ENCODE measurements at regions not wholly inside any gene's neighbourhood (a gene's known extent, or its start where the extent isn't known, plus 50 kb on each side); places are given as distances from the start of the nearest gene placed in this dataset.

DNA sequence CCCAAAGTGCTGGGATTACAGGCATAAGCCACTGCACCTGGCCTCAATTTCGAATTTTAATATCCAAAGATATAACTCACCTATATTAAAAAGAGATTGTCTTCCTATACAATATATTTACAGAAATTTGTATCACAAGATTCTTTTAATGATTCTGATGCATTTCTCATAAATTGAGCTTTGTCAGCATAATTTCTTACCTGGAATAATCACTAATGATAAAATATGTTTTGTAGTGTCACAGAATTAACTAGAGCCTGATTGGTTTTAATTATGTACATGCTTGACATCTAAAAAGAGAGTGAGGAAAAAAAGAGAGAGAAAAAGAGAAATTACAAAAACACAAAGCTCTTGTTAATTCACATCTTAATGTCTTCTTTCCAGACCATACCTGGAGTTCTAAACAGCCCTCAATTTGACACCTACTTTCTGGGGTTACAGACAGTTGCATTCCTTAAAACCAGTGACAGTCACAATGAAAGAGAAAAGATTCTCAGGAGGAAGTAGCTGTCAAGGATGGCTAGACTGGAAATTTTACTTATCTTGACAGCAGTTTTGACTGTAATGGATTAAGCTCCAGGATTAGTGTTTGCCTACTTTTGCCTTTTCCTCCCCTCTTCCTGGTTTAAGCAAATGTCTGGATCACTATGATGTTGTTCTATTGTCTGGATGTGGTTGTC, 214.4 kb downstream of the SPRY2 start:
- DNase-seq (ENCODE audit: low read depth) = no peak

DNA sequence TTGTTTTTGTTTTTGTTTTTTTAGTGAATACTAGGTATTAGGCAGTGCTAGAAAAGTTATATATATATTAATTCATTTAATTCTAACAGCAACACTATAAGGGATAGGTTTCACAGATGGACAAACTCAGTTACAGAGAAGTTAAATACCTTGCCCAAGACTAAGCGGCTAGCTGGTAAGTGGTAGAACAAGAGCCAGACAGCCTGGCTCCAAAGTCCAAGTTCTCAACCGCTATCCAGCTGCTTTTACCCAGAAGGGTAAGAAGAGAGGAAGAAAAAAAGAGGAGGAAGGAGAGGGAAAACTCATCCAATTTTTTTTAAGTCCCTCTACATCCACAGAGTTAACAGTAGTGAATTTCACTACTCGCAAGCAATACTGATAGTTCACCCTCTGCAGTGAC, 217.0 kb downstream of the SPRY2 start:
- DNase-seq (ENCODE audit: low read depth) = no peak

DNA sequence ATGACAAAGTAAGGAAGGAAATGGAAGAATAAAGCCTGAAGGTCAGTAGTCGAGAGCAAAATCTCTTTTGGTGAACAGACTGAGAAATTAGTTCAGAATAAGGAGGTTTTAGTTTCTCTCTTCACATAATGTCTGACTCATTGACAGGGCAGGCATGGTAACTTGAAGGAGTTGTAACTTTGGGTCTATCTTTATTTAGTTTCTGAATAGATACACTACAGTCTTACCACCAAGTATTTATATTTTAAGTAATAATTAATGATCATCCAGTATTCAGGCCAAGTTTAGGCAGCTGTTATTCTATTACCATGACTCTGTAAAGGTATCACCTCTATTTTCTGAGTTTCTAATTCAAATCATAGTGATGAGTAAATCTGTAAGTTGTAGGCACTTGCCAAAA, 219.9 kb downstream of the SPRY2 start:
- DNase-seq (ENCODE audit: low read depth) = no peak

DNA sequence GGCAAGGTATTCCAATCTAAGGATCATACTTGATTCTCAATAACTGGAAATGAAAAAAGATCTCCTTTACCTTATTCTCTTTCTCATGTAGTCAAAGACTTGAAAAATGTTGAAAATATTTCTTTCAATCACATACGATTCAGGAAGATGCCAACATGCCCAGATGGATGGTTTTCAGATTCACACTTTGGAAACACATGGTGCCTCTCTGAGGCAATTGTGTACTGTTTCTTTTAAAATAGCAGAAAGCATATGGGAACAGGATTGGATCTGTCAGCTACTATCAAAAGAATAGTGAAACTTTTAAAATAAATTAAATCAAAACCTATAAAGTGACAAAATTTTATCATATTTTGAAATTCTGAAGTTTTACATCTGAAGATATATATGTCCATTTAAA, 222.4 kb downstream of the SPRY2 start:
- no peak for DNase-seq (ENCODE audit: low read depth)

DNA sequence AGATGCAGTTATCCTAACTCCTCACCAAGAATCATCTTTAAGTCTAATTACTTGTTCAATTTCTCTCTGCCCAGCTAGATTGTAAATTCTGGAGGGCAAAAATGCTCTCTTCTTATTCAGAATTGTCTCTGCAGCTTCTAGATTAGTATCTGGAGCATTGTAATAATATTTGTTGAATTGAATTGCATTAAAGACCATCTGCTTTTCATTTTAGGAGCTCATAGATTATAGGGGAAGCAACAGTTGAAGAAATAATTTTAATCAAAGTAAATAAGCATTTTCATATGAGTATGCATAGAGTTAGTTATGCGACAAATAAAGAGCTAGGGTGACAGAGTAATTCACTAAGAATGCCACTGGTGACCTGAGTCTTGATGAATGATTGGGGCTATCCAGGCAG, 222.8 kb downstream of the SPRY2 start:
- DNase-seq (ENCODE audit: low read depth) = no peak

DNA sequence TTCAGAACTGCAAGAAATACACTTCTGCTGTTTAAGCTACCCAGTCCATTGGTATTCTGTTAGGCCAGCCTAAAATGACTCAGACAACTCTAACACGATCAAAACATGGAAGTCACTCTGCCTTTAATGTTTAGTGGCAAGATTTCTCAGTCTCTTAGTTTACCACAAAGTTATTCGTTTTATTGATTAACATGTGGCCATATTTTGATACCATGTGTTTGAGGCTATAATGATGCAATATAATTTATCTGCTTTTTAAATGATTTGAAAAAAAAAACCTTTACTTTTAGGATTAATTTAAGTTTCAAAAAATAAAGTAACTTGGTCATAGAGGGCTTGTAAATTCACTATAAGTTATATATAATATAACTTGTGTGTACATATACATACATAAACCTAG, 223.4 kb downstream of the SPRY2 start:
- no peak for DNase-seq (ENCODE audit: low read depth)

DNA sequence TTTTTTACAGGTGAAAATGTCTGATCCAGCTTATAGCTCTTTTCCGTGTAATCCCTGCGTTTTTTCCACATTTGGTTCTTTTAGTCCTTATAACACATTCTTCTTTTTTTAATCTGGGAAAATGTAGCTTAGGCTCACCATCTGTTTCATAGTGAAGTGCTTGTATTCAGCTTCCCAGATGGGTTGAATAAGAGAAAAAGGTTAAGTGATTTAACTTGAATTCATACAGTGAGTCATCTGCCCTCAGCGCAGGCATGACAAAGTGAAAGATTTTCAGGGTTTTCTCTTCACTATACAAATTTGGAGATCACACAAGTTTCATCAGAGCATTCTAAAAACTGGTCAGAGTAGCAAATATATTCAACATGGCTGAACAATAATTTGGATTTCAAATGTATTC, 224.8 kb downstream of the SPRY2 start:
- DNase-seq (ENCODE audit: low read depth) = no peak

DNA sequence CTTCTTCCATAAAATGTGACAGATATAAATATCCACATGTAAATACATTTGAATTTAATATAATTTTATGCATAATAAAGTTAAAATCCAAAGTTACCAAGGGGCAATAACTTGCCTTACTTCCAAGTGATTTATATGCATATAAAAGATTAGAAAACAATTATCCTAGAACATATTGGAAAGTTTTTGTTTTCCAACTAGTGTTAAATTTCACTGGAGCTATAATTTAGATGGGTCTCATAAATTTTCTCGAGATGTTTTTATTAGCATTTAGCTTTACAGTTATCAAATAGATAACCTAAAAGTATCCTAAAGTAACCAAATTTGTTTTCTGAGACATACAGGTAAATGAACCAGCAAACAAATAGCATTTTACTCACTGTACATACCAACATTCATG, 225.3 kb downstream of the SPRY2 start:
- no peak for DNase-seq (ENCODE audit: low read depth)

DNA sequence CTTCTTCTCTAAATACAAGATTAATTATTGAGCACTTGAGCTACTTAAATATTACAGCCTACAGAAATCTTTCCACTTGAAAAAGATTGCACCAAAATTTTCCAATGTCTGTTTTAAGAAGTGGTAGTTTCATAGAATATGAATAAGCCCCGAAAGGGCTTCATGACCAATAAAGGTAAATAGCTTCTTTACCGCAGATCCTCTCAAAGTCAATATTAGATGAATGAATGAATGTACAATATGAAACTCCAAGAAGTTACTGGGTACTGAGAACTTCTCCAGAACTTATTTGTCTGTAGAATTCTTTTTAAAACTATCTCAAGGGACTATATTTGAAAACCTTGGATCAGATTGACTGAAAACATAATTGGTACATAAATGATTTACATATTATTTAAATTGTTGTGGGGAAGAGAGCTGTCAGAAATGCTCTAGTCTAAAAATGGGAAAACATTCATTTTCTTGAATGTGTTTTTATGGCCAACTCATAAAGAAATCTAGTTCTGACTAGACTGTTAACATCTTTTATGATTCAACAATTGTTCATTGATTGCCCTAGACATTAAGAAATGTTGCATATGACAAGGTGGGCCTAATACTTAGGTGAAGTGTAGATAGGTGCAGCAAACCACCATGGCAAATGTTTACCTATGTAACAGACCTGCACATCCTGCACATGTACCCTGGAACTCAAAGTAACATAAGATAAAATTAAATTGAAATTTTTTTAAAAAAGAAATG, 227.0 kb downstream of the SPRY2 start:
- DNase-seq (ENCODE audit: low read depth) = no peak

DNA sequence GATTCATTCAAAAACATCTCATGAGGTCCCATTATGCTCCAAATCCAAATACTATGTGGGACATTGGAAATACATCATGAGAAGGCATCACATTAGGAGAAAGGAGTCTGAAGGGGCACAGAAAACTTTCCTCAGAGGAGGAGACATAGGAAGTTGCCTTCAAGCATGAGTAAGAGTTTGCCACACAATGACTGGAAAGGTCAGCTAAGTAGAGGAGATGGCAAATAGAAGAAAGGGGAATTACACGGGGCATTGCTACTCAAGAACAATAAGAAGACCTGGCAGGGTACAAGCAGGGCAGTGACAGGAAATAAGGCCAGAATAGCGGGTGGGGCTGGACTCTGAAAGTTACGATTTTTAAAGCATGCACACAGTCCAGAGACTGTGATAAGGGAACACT, 231.6 kb downstream of the SPRY2 start:
- DNase-seq (ENCODE audit: low read depth) = no peak

DNA sequence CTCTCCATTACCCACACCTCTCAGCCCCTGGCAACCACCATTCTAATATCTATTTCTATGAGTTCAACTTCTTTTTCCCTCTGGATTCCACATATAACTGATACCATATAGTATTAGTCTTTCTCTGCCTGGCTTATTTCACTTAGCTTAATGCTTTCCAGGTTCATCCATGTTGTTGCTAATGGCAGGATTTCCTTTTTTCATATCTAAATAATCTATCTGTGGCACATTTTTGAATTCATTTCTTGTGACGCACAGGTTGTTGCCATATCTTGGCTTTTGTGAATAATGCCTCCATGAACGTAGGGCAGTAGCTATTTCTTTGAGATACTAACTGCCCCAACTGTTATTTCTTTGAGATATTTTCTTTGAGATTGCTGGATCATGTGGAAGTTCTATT, 235.6 kb downstream of the SPRY2 start:
- DNase-seq (ENCODE audit: low read depth) = no peak

DNA sequence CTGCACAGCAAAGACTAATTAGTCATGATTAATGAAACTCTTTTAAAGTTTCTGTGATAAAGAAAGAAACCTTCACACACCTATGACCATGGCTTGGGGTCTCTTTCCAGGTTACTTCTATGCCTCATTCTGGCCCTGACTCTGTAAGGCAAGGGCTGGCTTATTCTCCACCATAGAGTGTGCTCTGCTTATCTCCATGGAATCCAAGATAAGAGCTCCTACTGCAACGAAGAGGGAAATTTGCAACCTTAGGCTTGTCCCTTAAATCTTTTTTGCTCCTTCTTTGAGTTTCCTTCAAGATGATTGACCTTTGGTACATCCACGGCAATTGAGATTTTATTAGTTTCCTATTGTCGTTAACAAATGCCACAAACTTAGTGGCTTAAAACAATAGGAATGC, 239.9 kb downstream of the SPRY2 start:
- DNase-seq (ENCODE audit: low read depth) = no peak

DNA sequence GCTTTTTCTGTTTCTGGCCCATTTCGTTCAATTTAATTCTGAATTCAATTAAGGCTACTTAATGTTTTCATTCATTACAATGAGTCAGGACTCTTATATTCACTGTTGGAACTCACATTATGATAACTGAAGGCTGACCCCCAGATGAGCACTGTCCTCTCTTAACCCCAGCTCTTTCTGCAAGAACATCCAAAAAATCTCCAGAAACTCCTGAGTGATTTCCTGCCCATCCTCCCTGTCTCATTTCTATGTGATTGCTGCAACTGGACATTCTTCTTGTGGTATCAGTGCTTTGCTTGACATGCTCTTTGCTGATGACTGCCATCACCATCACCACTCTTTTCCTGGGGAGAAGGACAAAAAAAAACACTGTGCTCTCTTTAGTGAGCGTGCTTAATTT, 240.3 kb downstream of the SPRY2 start:
- DNase-seq (ENCODE audit: low read depth) = no peak

DNA sequence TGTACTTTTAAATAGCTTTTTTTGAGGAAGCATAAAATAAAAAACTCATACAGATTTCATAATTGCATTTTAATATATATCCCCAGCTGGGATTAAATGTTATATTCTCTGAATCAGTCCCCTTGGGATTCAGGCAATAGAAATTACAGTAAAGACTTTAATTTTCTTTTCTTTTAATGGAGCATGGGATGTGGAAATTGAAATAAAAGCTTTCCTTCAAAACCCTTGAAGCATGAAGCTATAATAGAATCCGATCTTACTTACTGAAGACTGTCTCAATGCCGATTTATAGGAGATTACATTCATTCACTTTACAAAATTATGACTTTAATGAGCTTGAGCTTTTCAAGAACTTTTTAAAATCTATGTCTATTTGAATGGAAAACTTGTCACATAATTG, 243.4 kb downstream of the SPRY2 start:
- no peak for DNase-seq (ENCODE audit: low read depth)

DNA sequence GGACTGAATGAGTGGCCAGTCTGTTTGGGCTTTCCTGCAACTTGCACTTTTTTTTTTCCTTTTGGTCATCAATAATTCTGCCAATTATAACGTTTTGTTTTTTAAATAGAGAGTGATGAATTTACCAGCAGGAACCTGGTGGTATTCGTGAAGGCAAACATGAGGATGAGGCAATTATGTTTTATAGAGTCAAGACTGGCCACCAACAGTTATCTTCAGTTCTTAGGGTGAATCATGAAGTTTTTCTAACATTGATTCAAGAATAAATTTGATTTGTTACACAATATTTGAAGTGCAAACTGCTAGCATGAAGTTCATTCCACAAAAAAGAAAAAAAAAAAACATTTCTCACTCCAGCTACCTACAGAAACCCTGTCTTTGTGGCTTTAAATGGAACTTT, 244.5 kb downstream of the SPRY2 start:
- no peak for DNase-seq (ENCODE audit: low read depth)

DNA sequence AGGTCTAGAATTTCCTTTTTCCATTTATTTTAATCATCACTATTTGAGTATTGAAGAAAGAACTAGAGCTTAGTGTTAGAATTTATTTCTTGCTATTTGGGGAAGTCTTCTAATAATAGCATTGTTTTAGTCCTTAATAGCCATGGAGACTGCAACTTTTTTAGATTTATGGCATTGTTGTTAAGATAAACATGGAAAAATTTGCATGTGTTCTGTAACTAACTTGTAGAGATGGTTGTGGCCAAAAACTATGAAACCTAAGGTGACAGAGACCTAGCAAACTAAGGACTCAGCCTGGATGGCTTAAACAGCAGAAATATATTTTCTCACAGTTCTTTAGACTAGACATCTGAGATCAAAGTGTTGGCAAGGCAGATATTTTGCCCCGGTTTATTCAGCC, 246.4 kb downstream of the SPRY2 start:
- no peak for DNase-seq (ENCODE audit: low read depth)

DNA sequence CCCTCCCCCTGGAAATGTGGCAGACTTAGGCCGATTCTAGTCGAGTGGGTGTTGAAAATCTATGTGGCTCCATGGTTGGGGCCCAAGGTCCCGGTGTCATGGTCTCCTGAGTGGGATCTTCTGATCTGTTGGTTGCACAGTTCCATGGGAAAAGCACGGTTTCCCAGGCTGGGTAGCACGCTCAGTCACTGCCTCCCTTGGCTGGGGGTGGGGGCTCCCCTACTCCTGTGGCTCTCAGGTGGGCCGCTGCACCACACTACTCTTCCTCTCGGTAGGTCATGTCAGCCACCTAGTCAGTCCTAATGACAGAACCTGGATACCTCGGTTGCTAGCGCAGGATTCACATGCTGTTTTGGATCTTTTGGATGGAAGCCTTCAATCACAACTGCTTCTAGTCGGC, 247.0 kb downstream of the SPRY2 start:
- no peak for DNase-seq (ENCODE audit: low read depth)

DNA sequence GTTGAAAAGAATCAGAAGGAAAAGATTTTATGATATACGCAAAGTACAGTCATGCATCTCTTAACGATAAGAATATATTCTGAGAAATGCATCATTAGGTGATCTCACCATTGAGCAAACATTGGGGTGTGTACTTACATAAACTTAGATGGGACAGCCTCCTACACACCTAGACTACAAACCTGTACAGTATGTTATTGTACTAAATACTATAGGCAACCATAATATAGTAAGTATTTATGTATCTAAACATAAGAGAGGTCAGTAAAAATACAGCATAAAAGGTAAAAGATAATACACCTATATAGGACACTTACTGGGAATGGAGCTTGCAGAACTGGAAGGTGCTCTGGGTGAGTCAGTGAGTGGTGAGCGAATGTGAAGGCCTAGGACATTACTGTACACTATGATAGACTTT, 254.6 kb downstream of the SPRY2 start:
- no peak for DNase-seq (ENCODE audit: low read depth)

DNA sequence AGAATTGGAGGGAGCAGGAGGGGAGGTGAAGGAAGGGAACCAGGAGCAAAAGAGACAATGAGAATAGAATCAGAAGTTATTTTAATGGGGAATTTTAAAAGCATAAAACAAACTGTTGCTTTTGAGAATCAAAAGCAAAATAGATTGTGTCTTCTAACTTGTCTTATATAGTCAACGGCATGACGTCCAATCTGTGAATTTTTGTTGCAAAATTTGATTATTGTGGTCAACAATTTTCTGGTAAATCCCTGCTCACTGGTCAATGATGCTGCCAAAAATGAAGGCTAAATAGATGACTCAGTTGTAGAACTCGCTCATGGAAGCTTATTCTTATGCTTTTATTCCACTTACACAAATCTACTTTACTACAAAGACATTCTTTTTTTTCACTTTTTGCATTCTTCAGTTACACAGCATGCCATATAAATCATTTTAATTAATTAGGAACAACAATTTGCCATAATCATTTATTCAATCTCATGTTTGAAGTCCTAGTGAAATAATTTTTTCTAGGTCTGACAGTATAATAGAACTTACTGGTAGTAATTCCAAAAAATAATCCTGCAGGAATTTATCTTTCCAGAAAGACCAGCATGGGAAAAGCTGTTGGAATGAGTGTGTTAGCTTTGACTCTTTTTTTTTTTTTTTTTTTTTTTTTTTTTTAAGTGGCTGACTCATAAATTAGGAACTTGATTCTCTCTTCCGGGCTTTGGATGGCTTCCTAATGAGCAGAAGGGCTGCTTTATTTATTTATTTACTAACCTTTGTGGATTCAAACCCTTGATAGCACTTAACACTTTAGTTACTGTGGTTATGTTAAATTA, 256.9 kb downstream of the SPRY2 start:
- DNase-seq (ENCODE audit: low read depth) = no peak

DNA sequence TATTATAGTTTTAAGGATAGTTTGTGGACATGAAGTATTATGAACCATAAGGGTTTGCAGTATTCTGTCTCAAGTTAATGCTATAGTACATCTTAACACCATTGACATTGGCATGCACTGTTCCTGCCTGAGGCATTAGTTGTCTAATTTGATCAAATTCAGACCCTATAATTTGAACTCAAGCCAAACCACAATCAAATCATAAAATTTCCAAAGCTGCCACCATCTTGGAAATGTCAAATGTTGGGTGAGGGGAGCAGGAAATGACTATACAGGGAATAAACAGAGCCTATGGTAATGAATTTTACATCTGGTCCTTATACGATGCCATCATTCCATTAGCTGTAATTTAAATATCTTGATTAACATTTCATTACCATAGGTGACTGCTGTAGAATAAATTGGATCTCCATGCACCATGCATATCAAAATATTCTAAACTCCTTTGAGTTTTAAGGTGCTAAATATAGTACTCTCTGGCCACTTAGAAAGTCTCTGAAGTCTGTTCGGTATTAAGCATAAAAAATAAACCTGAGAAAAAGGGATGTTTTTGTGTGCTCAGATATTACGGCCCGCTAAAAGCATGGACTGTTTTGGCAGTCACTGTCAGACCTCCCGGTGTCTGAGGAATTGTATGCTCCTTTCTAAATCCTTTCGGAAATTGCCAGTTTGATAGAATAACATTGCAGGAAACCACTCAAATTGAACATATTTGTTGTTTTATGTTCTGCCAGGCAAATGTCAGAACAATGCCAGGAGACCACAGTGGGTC, 257.7 kb downstream of the SPRY2 start:
- DNase-seq (ENCODE audit: low read depth) = no peak

DNA sequence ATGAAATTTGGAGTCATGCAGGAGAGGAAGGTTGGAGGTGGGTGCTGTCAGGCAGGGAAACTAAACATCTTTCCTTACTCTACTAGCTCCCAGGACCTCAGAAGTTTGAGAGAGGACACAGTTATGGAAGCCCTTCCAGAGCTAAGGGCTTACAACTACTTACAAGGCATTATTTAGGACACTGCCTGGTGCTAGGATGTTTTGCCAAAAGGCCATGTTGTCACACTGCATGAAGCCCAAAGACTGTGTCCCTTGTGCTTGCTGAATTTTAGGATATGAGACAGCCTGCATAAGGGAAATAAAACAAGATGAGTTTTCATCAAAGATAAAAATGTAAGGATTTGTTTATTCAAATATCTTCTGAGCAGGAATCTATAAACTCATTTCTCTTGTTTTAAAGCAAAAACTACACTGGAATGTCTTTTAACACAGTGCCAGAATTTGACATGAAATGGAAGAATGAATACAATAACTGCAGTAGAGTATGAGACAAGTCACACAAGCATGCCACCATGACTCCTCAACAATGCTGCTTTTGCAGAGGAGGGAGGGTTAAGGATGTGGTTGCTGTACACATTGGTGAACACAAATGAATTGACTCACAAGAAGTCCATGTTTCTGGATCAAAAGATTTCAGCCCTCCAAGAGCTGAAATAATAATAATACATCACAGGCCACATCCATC, 258.4 kb downstream of the SPRY2 start:
- no peak for DNase-seq (ENCODE audit: low read depth)

DNA sequence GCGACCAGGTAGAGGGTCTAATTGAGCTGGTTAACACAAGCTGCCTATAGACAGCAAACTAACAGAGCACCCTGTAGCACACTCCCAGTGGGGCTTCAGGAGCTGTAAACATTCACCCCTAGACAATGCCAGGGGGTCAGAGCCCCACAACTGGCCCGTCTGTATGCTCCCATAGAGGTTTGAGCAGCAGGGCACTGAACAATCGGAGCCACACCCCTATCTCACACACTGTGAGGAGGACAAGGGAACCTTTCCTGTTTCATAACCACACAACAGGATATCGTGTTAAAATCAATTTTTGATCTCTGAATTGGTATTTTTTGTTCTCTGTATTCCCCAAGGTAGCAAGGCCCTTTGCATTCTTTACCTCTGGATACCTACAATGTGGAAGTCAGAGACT, 266.1 kb downstream of the SPRY2 start:
- DNase-seq (ENCODE audit: low read depth) = no peak
